HEK293 (cell line): ENCODE measurements at regions not wholly inside any gene's neighbourhood (a gene's known extent, or its start where the extent isn't known, plus 50 kb on each side); places are given as distances from the start of the nearest gene placed in this dataset.
"Not testable (repeated sequence)": the region's sequence is repeated elsewhere in the genome, so short reads cannot be mapped to it uniquely, and the experiment has no call there.

Source experiments
- GLIS2 ChIP-seq: fragments of 450-650 bp; formaldehyde crosslinking; IDR thresholded peaks from 2 replicates; pipeline ENCODE4 v1.5.1; 2016; ENCODE audit warnings: missing biosample characterization, missing genetic modification characterization
- IKZF3 ChIP-seq: fragments of 450-650 bp; IDR thresholded peaks from 2 replicates; pipeline ENCODE4 v1.5.0; 2018; ENCODE audit warnings: missing biosample characterization, mild to moderate bottlenecking, missing genetic modification characterization, moderate library complexity
- PRDM1 ChIP-seq: fragments of 450-650 bp; formaldehyde crosslinking; IDR thresholded peaks from 2 replicates; pipeline ENCODE4; 2016; ENCODE audit warnings: missing biosample characterization, missing genetic modification characterization
- REPIN1 ChIP-seq: fragments of 450-650 bp; formaldehyde crosslinking; IDR thresholded peaks from 2 replicates; pipeline ENCODE4 v1.5.1; 2017; ENCODE audit warnings: missing biosample characterization, missing genetic modification characterization, low read depth
- YY1 ChIP-seq: fragments of 450-650 bp; formaldehyde crosslinking; IDR thresholded peaks from 2 replicates; pipeline ENCODE4 v1.5.1; 2018; ENCODE audit warnings: missing biosample characterization, missing genetic modification characterization
- ZBTB48 ChIP-seq: fragments of 450-650 bp; formaldehyde crosslinking; IDR thresholded peaks from 2 replicates; pipeline ENCODE4 v1.5.1; 2016; ENCODE audit warnings: missing biosample characterization, missing genetic modification characterization
- ZNF843 ChIP-seq: fragments of 450-650 bp; formaldehyde crosslinking; IDR thresholded peaks from 2 replicates; pipeline ENCODE4 v1.5.1; 2016; ENCODE audit warnings: missing biosample characterization, missing genetic modification characterization
- TF ChIP-seq, protein P1 (sequence below): fragments of 450-650 bp; formaldehyde crosslinking; IDR thresholded peaks from 2 replicates; pipeline ENCODE4 v1.5.1; 2016; ENCODE audit warnings: missing biosample characterization, missing genetic modification characterization
- TF ChIP-seq, protein P2 (sequence below): fragments of 450-650 bp; formaldehyde crosslinking; IDR thresholded peaks from 2 replicates; pipeline ENCODE4 v1.5.1; 2016; ENCODE audit warnings: missing biosample characterization, missing genetic modification characterization, borderline replicate concordance

DNA sequence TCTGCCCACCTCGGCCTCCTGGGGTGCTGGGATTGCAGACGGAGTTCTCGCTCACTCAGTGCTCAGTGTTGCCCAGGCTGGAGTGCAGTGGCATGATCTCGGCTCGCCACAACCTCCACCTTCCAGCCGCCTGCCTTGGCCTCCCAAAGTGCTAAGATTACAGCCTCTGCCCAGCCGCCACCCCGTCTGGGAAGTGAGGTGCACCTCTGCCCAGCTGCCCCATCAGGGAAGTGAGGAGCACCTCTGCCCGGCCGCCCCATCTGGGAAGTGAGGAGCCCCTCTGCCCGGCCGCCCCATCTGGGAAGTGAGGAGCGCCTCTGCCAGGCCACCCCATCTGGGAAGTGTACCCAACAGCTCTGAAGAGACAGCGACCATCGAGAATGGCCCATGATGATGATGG is 118.9 kb downstream of the ZNF675 start:
- not testable (repeated sequence) for TF ChIP-seq YY1 (tag by site-specific recombination); GLIS2; ZBTB48 (tag by site-specific recombination); ZNF843 (tag by site-specific recombination); REPIN1 (tag by site-specific recombination); IKZF3 (tag by site-specific recombination); PRDM1 (tag by site-specific recombination)
- TF ChIP-seq, protein P1, sequence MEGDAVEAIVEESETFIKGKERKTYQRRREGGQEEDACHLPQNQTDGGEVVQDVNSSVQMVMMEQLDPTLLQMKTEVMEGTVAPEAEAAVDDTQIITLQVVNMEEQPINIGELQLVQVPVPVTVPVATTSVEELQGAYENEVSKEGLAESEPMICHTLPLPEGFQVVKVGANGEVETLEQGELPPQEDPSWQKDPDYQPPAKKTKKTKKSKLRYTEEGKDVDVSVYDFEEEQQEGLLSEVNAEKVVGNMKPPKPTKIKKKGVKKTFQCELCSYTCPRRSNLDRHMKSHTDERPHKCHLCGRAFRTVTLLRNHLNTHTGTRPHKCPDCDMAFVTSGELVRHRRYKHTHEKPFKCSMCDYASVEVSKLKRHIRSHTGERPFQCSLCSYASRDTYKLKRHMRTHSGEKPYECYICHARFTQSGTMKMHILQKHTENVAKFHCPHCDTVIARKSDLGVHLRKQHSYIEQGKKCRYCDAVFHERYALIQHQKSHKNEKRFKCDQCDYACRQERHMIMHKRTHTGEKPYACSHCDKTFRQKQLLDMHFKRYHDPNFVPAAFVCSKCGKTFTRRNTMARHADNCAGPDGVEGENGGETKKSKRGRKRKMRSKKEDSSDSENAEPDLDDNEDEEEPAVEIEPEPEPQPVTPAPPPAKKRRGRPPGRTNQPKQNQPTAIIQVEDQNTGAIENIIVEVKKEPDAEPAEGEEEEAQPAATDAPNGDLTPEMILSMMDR (tag by site-specific recombination) = not testable (repeated sequence)
- TF ChIP-seq, protein P2, sequence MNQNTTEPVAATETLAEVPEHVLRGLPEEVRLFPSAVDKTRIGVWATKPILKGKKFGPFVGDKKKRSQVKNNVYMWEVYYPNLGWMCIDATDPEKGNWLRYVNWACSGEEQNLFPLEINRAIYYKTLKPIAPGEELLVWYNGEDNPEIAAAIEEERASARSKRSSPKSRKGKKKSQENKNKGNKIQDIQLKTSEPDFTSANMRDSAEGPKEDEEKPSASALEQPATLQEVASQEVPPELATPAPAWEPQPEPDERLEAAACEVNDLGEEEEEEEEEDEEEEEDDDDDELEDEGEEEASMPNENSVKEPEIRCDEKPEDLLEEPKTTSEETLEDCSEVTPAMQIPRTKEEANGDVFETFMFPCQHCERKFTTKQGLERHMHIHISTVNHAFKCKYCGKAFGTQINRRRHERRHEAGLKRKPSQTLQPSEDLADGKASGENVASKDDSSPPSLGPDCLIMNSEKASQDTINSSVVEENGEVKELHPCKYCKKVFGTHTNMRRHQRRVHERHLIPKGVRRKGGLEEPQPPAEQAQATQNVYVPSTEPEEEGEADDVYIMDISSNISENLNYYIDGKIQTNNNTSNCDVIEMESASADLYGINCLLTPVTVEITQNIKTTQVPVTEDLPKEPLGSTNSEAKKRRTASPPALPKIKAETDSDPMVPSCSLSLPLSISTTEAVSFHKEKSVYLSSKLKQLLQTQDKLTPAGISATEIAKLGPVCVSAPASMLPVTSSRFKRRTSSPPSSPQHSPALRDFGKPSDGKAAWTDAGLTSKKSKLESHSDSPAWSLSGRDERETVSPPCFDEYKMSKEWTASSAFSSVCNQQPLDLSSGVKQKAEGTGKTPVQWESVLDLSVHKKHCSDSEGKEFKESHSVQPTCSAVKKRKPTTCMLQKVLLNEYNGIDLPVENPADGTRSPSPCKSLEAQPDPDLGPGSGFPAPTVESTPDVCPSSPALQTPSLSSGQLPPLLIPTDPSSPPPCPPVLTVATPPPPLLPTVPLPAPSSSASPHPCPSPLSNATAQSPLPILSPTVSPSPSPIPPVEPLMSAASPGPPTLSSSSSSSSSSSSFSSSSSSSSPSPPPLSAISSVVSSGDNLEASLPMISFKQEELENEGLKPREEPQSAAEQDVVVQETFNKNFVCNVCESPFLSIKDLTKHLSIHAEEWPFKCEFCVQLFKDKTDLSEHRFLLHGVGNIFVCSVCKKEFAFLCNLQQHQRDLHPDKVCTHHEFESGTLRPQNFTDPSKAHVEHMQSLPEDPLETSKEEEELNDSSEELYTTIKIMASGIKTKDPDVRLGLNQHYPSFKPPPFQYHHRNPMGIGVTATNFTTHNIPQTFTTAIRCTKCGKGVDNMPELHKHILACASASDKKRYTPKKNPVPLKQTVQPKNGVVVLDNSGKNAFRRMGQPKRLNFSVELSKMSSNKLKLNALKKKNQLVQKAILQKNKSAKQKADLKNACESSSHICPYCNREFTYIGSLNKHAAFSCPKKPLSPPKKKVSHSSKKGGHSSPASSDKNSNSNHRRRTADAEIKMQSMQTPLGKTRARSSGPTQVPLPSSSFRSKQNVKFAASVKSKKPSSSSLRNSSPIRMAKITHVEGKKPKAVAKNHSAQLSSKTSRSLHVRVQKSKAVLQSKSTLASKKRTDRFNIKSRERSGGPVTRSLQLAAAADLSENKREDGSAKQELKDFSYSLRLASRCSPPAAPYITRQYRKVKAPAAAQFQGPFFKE (tag by site-specific recombination) = not testable (repeated sequence)
